NCI-H2081 treated with DMSO at 0.1 percent for 48 hours (cell line): ENCODE measurements at regions not wholly inside any gene's neighbourhood (a gene's known extent, or its start where the extent isn't known, plus 50 kb on each side); places are given as distances from the start of the nearest gene placed in this dataset.
A peak's percentile ranks its signal among the peaks of the same experiment; 100 is the strongest.
"Not testable (repeated sequence)": the region's sequence is repeated elsewhere in the genome, so short reads cannot be mapped to it uniquely, and the experiment has no call there.

ENCODE experiments used
- DNase-seq: peaks from one replicate; lab custom pipeline; 2025; lab: John Stamatoyannopoulos, UW

GRCh38 chr3:157581956-157582636, 78.9 kb upstream of the VEPH1 start:
- not testable (repeated sequence) for DNase-seq

DNA sequence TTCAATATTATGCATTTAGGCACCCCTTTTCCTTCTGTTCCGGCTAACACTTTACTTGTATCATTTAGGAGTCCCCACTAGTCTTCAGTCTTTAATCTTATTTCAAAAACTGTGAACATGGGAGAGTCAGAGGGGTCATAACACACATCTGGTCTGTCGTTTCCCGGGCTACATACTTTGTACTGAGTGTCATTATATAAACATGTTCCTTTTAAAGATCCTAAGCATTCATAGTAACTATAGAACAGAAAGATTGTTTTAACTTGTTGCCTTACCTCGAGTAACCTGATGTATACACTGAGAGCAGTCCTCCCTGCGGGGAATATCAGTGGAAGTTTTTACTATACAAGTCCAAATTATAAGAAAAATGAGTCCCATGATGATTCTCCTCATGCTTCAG, 78.2 kb upstream of the VEPH1 start:
- no peak for DNase-seq

DNA sequence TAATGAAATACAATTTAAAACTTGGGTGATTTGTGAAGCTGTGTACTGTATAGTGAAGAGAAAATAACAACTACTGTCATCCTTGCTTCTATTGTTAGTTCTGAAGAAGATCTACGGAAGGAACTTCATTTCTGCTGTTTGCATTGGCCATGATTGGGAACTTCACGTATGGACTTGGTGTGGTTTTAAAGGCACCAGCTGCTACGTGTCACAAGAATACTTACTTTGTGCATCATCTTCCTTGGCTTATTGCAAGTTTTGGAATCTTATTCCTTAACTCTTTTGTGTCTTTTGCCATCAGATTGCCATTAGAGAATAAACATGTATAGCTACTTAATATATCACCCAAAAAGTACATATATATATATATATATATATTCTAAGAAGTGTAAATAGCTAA, 75.0 kb upstream of the VEPH1 start:
- DNase-seq = no peak

DNA sequence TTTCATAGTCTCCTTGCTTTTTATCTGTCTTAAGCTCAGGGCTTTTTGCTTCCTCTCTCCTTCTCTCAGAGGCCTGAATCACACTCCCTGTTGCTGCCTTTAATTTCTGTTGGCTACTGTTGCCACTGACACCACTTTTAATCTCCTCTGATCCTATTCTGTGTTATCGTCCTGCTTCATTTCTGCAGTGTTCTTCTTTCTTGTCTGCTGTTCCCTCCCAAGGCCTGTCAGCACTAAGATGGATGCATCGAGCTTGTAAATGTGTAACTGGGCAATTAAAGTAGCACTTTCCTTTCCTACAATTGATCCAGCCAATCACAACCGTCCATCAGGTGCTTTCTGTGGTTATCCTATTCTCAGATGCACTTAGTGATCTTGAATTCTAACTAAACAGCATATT, 71.3 kb upstream of the VEPH1 start:
- no peak for DNase-seq

DNA sequence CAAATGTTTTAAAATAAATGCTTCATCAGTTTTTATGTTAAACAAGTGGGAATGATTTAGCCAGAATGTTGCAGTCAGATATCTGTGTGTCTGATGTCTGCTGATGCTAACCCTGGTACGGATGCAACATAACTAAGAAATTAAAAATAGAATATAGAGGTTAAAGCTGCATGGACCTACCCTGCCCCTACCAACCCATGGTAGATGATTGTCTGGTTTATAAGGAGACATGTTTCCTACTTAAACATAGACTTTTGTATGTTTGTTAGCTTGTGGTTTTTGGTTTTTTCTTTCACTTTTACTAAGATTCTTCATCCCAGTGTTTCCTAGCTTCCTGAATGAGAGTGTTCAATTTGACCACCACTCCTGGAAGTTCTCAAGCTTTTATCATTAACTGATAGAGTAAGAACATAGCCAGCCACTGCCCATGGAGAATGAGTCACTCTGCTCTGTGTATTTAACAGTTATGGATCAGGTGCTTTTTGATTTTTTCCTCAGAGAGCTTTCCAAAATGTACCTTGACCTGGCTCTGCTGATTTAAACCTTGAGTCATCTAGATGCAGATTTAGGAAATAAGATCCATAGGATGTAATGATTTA, 70.7 kb upstream of the VEPH1 start:
- no peak for DNase-seq

DNA sequence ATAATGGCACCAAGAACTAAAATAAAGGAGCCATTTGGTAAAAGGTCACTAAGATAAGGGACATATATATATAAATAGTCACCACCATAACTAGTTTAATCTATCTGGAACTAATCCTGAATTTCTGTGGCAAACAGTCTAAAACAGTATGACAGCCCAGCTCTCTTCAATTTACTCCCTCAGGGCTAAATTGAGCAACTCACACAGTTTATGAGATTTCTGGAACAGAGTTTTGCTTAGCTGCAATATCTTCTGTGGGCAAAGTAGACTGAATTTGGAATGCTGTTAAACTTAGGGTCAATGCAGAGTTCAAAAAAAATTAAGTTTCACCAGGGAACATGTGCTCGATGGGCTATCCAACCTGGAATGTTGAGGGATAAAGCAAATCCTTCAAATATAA, 70.1 kb upstream of the VEPH1 start:
- no peak for DNase-seq

DNA sequence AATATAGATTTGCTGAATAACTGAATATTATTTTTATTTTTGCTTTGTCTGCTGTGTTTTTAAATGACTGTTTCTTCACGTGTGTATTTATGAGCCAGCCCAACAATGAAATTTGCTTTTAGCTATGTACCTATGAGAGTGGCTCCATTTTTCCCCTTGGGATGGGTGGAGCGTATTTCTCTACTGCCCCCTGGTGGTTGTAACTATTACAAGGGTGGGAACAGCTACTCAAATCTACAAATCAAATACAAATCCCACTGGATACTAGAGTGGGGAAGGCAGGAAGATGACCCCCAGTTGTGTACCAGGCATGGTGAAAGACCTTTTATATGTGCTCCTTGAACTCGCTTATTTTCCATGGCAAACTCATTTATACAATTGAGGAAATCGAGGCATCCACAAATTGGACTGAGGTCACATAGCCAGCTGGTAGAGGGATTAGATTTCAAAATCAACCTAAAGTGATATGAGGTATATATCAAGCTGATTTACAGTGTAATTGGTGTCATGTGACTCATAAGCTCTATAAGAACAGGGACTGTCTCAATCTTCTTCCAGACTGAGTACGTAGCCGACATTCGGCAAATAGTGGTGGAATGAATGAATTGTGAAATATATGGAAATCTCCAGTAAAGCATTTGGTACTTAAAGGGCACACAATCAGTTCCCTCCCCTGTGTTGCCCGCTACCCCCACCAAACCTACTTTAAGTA, 69.5 kb upstream of the VEPH1 start:
- peak; percentile 51 for DNase-seq

GRCh38 chr3:157566596-157566995, 63.4 kb upstream of the VEPH1 start:
- DNase-seq = no peak

GRCh38 chr3:157559401-157559800, 56.2 kb upstream of the VEPH1 start:
- DNase-seq = no peak
